ENCODE measurements at regions not wholly inside any gene's neighbourhood (a gene's known extent, or its start where the extent isn't known, plus 50 kb on each side); places are given as distances from the start of the nearest gene placed in this dataset.

DNA sequence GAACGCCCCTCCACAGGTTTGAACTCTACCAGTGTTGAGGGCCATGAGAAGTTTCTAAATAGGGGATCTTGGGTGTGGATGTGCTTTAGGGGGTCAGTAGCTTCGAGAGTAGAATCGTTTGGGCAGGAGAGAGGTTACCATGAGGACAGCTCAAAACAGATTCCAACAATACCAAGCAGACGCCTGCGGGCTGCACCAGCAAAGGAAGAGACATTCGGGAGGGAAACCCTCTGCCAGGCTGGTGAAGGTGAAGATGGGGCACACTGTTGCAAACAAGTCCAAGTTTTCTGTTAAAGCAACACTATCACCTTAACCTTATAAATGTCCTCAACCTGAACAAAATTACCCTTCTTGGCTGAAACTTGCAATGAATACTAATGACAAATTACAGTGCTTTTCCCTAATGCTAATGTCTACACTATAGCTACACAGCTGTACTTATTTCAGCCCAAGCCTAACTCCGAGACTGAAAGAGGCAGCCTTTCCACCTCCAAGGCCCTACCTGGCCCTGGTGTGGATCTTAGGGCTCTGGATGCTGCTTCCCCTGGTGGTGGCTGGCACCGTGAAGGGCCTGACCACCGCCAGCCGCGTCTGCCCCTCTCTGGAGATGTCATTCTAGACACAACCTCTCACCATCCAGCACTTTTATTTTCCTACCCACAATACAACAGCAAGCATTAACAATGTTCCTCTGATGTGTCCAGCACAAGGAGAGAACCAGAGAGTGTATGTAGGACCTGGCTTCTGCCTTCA lies 80.1 kb downstream of the DLL1 start:
- CTCF ChIA-PET: no interaction called here
- Histone ChIP-seq H3K27me3 (replicated peaks; ENCODE audit: insufficient read depth, low read depth, low read length, poor library complexity) (no peaks in the 10 kb centered on the region), H3K4me3 (ENCODE audit: low read depth, low read length, poor library complexity, severe bottlenecking) (no peak overlapping the region), H3K4me1 (ENCODE audit: insufficient read depth, low read length, poor library complexity, severe bottlenecking) (no peaks in the 10 kb centered on the region), H3K9me3 (ENCODE audit: low read depth, low read length, poor library complexity, severe bottlenecking) (no peaks in the 10 kb centered on the region), H3K27ac (ENCODE audit: low read depth, low read length, poor library complexity, severe bottlenecking) (no peak overlapping the region), H3K36me3 (ENCODE audit: insufficient read depth, low read length, poor library complexity, severe bottlenecking) (no peaks in the 10 kb centered on the region)
- POLR2A ChIA-PET (ENCODE audit: low non-redundant PET): no interaction called here
- BruUV-seq (replicated peaks): no TSS peak
- intact Hi-C loops (cut with micrococcal nuclease; ENCODE audit: unreplicated experiment): no loop called here
- no peak for TF ChIP-seq EZH2 (IDR thresholded peaks at IDR 0.05; ENCODE audit: borderline replicate concordance, low read depth, low read length, poor library complexity, severe bottlenecking)
- TF ChIP-seq, protein P1, sequence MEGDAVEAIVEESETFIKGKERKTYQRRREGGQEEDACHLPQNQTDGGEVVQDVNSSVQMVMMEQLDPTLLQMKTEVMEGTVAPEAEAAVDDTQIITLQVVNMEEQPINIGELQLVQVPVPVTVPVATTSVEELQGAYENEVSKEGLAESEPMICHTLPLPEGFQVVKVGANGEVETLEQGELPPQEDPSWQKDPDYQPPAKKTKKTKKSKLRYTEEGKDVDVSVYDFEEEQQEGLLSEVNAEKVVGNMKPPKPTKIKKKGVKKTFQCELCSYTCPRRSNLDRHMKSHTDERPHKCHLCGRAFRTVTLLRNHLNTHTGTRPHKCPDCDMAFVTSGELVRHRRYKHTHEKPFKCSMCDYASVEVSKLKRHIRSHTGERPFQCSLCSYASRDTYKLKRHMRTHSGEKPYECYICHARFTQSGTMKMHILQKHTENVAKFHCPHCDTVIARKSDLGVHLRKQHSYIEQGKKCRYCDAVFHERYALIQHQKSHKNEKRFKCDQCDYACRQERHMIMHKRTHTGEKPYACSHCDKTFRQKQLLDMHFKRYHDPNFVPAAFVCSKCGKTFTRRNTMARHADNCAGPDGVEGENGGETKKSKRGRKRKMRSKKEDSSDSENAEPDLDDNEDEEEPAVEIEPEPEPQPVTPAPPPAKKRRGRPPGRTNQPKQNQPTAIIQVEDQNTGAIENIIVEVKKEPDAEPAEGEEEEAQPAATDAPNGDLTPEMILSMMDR (conservative IDR thresholded peaks at IDR 0.05; ENCODE audit: low read depth, low read length): no peak
- DNase-seq (ENCODE audit: low spot score): no peak

DNA sequence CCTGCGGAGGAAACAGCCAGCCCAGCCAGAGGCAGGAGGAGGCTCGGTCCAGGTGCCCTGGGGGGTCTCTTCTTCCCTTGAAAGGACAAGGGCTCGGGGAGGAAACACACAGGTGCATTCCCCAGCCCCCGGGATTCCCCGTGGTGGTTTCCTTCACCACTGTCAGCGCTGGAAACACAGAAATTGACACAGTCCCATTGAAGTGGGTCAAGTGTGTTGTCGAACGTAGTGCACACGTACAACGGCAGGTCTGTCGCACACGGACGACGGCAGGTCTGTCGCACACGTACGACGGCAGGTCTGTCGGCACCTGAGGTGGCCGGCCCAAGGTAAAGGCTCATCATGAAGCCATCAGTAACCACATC lies 80.9 kb downstream of the DLL1 start:
- TF ChIP-seq, protein P1 (conservative IDR thresholded peaks at IDR 0.05; ENCODE audit: low read depth, low read length): no peak
- no peak for TF ChIP-seq EZH2 (IDR thresholded peaks at IDR 0.05; ENCODE audit: borderline replicate concordance, low read depth, low read length, poor library complexity, severe bottlenecking)
- Histone ChIP-seq H3K36me3 (ENCODE audit: insufficient read depth, low read length, poor library complexity, severe bottlenecking) (no peaks in the 10 kb centered on the region), H3K4me1 (ENCODE audit: insufficient read depth, low read length, poor library complexity, severe bottlenecking) (no peaks in the 10 kb centered on the region), H3K4me3 (ENCODE audit: low read depth, low read length, poor library complexity, severe bottlenecking) (no peak overlapping the region), H3K9me3 (ENCODE audit: low read depth, low read length, poor library complexity, severe bottlenecking) (no peaks in the 10 kb centered on the region), H3K27ac (ENCODE audit: low read depth, low read length, poor library complexity, severe bottlenecking) (no peak overlapping the region), H3K27me3 (replicated peaks; ENCODE audit: insufficient read depth, low read depth, low read length, poor library complexity) (no peaks in the 10 kb centered on the region)
- POLR2A ChIA-PET (ENCODE audit: low non-redundant PET): no interaction called here
- intact Hi-C loops (cut with micrococcal nuclease; ENCODE audit: unreplicated experiment): no loop called here
- CTCF ChIA-PET: no interaction called here
- DNase-seq (ENCODE audit: low spot score): no peak
- no TSS peak for BruUV-seq (replicated peaks)

DNA sequence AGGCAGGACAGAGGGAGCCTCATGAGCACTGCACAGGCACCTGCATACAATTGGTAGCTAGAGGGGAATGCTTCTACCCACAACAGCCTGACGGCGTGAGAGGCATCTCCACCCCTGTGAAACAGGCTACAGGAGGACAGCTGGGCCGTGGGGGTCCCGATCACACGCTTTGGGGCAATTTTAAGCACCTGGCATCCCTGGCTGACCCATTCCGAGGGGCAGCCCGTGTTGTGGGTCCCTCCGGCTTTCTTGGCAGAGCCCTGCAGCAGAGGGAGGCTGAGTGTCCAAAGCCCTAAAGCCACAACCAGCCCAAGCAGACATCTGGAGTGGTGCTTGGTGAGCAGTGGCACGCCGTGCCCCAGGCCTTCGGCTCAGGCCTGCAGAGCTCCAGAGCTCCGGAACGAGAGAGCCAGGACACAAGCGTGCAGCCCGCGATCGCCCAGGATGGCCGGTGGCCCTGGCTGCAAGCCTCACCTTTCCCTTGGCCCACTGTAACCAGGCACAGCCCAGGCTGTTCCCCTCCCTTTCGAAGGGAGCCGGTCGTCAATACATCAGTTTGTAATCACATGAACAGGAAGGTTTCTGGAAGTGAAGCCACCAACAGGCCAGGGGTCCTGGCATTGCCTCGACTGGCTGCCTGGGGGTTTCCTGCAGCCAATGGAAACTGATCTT lies 81.4 kb downstream of the DLL1 start:
- ChIA-PET POLR2A (ENCODE audit: low non-redundant PET) (no interaction called here), CTCF (no interaction called here)
- H3K36me3 ChIP-seq (ENCODE audit: insufficient read depth, low read length, poor library complexity, severe bottlenecking): no peaks in the 10 kb centered on the region
- H3K4me3 ChIP-seq (ENCODE audit: low read depth, low read length, poor library complexity, severe bottlenecking): no peak overlapping the region
- DNase-seq (ENCODE audit: low spot score): no peak
- H3K4me1 ChIP-seq (ENCODE audit: insufficient read depth, low read length, poor library complexity, severe bottlenecking): no peaks in the 10 kb centered on the region
- intact Hi-C loops (cut with micrococcal nuclease; ENCODE audit: unreplicated experiment): no loop called here
- TF ChIP-seq EZH2 (IDR thresholded peaks at IDR 0.05; ENCODE audit: borderline replicate concordance, low read depth, low read length, poor library complexity, severe bottlenecking): no peak
- TF ChIP-seq, protein P1 (conservative IDR thresholded peaks at IDR 0.05; ENCODE audit: low read depth, low read length): no peak
- no TSS peak for BruUV-seq (replicated peaks)
- H3K9me3 ChIP-seq (ENCODE audit: low read depth, low read length, poor library complexity, severe bottlenecking): no peaks in the 10 kb centered on the region
- no peaks in the 10 kb centered on the region for H3K27me3 ChIP-seq (replicated peaks; ENCODE audit: insufficient read depth, low read depth, low read length, poor library complexity)
- H3K27ac ChIP-seq (ENCODE audit: low read depth, low read length, poor library complexity, severe bottlenecking): no peak overlapping the region
